Erythroblast (primary cell): ENCODE measurements at regions not wholly inside any gene's neighbourhood (a gene's known extent, or its start where the extent isn't known, plus 50 kb on each side); places are given as distances from the start of the nearest gene placed in this dataset.

Experiments used
- DNase-seq, 2 experiments: peaks; one replicate each; lab custom pipeline; 2025; lab: John Stamatoyannopoulos, UW
- GATA1 ChIP-seq: IDR thresholded peaks from 2 replicates; pipeline ENCODE4 v1.6.1; 2011; ENCODE audit warnings: low read depth, mild to moderate bottlenecking, control low read depth, low read length, moderate library complexity
- POLR2A ChIP-seq: IDR thresholded peaks from 2 replicates; pipeline ENCODE4 v1.6.1; 2011; ENCODE audit warnings: mild to moderate bottlenecking, low read length

DNA sequence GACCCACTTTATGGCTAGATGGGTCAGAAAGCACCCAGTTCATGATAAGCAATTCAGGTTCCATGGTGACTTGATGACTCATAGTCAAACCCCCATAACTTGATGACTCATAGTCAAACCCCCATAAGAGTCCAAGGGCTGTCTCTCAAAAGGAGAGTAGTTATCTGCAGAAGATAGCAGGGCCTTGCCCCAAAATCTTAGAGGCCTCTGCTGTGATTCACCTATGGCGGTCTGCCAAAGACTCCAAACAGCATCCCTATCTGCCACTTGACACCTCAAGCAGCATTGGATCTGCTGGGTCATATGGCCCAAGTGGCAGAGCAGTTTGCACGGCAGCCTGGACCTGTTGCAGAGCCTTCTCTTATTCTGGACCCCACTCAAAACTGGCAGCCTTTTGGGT, 395.2 kb upstream of the KIF2A start:
- TF ChIP-seq GATA1 (no peak), POLR2A (no peak)
- DNase-seq: peak; percentile 2 to 33

DNA sequence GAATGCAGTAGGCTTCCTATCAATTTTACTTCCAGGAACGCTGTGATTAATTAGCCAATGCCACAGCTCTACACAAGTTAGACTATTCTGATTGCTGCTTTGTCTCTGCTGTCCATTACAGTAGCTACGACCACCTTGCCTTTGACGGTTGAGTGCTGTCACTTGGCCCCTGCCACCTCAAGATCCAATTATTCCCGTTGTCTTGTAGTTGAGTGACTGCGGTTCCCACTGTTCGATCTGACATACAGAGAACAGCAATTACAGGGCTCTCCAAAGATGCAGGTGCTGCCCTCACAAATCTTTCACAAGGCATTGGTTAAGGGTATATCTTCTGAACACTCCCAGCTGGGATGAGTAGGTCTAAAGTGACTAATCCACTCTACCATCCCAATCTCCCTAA, 393.4 kb upstream of the KIF2A start:
- DNase-seq: no peak
- TF ChIP-seq POLR2A (no peak), GATA1 (no peak)

DNA sequence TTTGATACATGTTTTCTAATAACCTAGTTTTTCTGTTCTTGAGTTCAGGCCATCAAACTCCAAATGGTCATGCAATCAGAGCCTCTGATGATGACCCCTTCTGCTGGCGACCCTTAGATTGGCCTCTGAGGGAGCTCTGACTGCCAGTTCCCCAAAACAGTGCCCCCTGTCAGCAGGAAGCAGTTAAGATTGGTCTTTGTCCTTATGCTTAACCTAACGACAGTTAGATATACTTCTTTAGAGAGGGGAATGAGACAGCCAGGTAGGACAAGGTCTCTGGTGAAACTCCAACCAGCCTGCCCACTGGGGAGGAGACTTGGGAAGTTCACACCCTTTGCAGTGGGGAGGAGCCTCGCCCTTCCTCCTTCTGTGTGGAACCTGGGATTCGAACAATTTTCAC, 390.4 kb upstream of the KIF2A start:
- DNase-seq: no peak
- no peak for TF ChIP-seq POLR2A
- no peak for TF ChIP-seq GATA1

DNA sequence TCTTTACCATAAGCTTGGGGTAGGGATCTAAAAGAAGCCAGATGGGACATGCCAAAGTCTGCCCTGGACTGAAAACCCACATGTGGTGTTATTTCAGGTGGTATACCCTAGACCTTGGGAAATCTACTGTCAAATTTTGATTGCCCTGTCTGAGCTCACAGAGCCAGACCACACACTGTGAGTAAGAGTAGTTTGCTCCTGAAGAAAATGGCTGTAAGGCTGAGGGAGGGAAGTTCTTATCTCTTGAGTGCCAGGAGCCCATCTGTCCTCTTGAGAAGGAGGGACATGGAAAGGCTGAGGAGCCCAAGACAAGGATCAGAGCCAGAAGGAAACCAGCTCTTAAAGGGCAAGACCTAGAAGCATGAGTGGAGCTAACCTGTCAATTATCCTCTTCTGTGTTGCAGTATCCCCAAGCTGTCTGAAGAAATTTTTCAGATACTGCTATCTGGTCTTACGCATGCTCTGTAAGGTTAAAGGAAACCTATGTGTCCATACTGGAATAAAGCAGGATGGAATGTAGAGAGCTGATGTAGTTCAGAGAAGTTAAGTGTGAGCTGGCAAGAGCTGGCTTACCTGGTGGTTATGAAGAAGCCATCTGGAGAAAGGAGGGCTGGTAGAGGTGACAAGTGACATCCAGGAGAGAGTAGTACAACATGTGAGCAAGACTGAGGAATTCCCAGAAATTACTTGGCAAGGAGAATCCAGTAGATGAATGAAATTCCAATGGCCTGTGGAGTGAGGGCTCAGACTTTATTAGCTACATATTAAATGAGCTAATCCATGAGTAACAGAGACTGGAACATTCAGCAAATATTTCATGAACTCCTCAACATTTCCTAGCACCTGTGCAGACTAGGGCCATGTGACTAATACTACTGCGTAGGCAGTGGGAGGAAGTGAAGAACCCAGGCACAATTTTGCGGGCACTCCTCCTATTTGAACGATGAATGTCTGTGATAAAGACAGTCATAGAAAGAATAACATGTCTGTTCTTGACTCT, 389.1 kb upstream of the KIF2A start:
- DNase-seq: no peak
- TF ChIP-seq GATA1: no peak
- TF ChIP-seq POLR2A: no peak

DNA sequence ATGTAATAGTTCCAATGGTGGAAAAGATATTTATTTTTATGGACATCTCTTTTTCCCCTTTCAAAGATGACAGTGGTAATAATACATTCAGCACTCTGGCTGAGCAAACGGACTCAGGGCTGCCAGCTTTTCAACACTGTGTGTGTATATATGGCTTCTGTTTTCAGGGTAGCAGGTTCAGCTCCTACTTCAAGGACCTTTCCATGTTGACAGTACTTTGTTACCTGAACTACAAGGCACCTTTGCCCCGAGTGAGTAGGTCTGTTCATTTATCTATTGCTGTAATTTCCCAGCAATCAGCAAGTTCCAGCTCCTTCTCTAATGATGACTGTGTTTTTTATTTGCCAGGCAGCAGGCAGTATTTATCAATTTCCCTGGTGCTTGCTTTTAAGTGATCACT, 387.4 kb upstream of the KIF2A start:
- DNase-seq: no peak
- TF ChIP-seq GATA1: no peak
- no peak for TF ChIP-seq POLR2A

DNA sequence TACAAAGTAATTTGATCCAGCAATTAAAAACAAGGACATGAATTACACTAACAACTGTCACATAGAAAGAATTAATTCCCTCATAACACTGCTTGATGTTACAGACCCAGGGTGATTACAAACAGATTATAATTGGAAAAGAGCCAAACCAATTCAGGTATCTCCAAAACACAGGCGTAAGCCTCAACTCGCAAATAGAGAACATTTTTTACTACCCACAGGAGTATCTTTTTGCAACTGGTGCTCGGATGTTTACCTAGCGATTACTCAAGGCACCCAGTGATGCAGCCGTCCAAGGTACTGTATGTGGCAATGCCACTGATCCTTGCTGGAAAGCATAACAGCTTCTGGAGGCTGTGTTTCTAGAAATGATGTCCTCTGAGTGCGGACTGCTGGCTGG, 386.1 kb upstream of the KIF2A start:
- TF ChIP-seq POLR2A (no peak), GATA1 (no peak)
- DNase-seq: no peak

DNA sequence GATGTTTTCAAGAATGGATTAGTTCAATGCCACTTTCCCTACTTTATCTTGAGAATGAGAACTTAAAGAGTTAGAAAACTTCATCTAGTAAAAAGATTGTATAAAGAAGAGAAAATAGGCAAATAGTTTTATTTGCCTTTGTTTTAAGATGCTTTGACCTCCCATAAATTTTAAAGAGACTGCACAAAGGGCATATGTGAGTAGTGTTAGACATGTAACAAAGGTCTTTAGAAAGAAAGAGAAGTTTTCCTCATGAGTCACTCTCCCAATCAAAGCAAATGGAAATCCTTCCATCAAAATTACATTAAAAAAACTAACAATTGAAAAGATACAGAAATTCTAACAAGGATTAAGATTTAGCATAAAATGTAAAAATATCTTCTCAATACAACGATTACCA, 381.8 kb upstream of the KIF2A start:
- no peak for DNase-seq
- TF ChIP-seq POLR2A: no peak
- no peak for TF ChIP-seq GATA1

DNA sequence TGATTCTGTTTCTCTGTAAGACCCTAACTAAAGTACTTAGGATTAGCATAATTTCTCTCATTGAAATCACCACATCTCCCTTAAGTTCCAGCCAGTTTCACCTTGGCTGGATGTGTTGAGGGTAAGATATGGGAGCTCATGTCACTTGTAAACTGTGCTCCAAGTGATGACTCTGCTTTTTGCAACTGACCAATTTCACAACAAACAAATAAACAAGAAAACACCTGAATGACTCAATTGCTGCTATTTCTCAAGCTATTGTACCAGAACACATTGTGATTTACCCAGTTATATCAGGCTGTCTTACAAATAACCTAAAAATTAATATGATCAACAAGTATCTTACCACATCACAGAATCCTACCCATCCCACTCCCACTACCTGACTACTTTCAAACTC, 379.1 kb upstream of the KIF2A start:
- no peak for DNase-seq

DNA sequence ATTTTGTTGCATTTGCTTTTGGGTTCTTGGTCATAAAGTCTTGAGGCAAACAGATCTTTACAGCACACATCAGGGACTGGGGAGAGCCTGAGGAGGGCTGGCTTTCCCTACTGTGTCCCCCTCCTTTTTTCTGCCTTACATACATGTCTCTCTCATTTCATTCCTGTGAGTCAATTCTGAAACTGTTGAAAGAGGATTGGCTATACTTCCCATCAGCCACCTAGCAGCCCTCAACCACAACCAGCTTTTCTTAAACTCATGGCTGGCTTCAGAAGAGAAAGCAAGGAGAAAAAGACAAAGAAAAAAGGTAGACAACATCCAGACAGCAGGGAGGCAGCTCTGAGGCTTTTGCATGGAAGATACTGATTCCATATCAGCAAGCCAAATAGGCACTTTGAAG, 374.8 kb upstream of the KIF2A start:
- no peak for DNase-seq
- no peak for TF ChIP-seq GATA1
- TF ChIP-seq POLR2A: no peak

More for the DNA sequence above, 379.1 kb upstream of the KIF2A start:
- TF ChIP-seq GATA1 (no peak), POLR2A (no peak)

DNA sequence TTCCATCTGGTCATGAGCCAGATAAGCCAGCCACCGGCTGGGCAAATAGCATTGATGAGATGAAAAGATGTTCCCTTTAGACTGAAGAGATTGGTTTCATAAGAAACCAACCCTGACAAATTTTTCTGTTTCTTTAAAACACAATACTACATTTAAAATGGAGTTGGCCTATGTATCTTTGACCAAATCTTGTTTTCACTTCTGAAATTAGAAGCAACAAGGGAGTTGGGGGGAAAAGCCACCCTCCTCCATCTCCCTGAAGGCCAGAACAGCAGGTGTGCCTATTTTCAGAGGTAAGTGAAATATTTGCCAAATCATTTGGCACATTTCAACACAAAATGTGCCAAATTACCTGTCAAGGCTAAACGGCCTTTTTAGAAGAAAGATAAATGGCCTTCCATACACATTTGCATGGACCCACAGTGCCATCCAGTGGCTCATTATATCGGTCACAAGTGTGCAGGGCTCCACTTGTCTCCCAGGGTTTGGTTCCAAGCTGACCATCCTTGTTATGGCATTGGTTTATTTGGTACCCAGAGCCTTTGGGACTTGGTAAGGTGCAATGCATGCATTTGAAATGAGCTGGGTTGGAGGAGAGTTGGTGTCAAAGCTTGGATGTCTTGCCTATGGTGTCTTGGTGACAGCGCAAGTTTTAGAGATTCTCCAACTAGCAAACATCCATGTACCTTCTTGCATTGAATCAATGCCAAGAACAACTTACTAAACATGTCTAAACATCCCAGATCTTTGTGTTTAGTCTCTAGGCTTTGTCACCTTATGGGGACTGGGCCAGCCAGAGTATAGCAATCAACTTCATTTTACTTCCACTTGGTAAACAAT, 372.0 kb upstream of the KIF2A start:
- DNase-seq: peak; percentile 46 to 56
- no peak for TF ChIP-seq GATA1
- no peak for TF ChIP-seq POLR2A

DNA sequence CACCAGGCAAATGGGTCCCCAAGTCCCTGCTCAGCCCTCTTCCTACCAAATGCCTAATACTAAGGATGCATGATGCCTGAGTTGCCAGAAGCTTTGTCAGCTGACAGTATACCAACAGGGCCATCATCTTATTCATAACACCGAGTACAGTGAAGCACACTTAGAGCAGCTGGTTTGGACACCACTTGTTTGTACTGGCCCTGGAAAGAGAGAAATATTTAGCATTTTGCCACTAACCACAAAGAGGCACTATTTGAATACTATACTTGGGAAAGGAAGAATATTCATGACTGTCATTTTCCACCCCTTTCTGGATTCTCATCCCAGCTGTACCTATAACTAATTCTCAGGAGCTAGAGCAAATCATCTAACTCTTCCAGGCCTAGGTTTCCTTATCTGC, 364.4 kb upstream of the KIF2A start:
- no peak for DNase-seq
- TF ChIP-seq POLR2A: no peak
- no peak for TF ChIP-seq GATA1

DNA sequence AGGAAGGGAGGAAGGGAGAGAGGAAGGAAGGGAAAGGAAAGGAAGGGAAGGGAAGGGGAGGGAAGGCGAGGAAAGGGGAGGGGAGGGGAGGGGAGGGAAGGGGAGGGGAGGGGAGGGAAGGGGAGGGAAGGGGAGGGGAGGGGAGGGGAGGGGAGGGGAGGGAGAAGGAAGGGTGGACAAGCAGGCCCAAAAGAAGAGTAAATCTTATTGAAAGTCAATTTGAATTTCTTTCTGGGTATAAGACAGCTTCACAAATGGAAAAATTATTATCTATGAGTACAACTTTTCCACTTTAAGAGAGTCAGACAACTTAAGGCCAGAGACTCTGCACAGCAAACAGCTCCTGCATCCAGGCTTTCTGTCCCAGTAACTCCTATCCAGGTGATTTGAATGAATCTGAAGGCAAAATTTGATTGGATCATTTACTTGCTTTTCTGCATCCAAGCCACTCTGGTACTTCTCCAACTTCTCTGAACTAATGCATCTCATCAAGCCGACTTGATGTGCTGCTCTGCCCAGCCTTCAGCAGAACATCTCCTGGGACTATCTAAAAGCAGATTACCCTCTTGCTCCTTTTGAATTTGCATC, 363.4 kb upstream of the KIF2A start:
- no peak for DNase-seq
- no peak for TF ChIP-seq GATA1
- TF ChIP-seq POLR2A: no peak

DNA sequence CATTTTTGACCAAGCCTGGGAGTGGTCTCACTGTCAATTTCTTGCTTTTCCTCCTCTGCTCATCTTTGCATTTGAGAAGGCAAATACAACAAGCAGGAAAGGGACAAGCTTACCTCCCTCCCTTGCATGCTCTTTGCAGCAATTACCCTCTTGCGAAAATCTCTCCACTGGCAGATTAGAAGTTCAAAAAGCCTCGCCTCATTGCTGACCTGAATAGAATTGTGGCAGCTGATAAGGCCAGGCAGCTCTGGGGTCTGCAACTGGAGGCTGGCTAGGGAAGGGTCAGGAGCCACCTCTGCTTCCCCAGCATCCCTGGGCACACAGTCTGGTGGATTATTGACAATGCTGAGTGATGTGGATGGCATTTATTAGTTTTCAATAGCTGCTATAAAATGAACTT, 362.3 kb upstream of the KIF2A start:
- no peak for DNase-seq

DNA sequence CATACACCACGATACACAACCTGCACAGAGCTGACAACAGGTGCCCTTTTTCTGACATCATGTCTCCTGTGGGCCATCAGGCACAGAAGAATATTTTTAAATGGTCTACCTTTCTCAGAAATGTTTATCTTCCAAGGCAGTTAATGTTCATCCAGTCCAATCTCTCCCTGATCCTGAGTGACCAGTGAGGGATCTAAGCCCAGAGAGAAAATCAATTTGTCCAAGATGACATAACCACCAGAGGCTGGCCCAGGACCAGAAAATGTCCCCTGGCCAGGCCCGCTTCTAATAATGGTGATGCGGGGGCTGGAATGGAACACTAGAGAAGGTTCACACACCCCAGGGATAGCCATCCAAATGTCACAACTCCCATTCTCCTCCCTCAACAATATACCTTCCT, 357.9 kb upstream of the KIF2A start:
- TF ChIP-seq GATA1 (no peak), POLR2A (no peak)
- no peak for DNase-seq

More for the DNA sequence above, 362.3 kb upstream of the KIF2A start:
- TF ChIP-seq GATA1 (no peak), POLR2A (no peak)

DNA sequence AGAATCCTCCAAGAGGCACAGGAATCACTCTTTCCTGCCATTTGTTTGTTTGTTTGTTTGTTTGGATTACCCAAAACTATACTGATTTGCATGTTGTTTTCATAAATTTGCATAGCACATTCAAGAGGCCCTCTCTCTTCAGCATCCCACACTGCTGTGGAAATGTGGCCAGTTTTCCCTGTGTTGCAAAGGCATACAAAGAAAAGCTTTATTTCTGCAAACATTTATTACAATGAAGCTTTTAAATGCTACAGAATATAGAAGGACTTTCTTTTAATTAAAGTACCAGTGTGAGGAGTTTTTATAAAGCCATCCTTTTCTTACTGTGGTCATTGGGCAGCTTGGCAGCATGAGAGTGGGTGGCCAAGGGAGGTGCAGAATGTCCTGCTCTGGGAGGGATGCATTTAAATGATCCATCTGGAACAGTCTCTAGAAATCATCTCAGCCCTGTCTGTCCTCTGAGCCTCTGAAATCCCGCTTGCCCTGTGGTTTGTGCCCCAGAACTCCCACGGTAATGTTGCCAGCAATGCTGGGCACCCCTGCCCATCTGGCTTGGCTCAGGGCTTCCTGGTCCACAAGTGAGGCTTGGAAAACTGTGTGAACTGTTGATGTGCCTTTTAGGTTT, 356.8 kb upstream of the KIF2A start:
- TF ChIP-seq GATA1 (no peak), POLR2A (no peak)
- DNase-seq: no peak
